Daoy (cell line): ENCODE measurements at regions not wholly inside any gene's neighbourhood (a gene's known extent, or its start where the extent isn't known, plus 50 kb on each side); places are given as distances from the start of the nearest gene placed in this dataset.

ENCODE experiments used
- DNase-seq: peaks from one replicate; pipeline ENCODE4 v3.0.0-alpha.2; 2015; ENCODE audit warnings: low read depth

- DNase-seq: peak; percentile 47
Observed at GRCh38 chr16:85471469-85472431, 141.4 kb upstream of the GSE1 start.

- DNase-seq: no peak
Observed at GRCh38 chr16:85472514-85472913, 140.6 kb upstream of the GSE1 start.

- DNase-seq: no peak
Observed at GRCh38 chr16:85473323-85473722, 139.8 kb upstream of the GSE1 start.

GRCh38 chr16:85473909-85474620 is 139.1 kb upstream of the GSE1 start:
- DNase-seq: peak; percentile 30

- DNase-seq: no peak
Observed at GRCh38 chr16:85474621-85475217, 138.4 kb upstream of the GSE1 start.

GRCh38 chr16:85475233-85475632 is 137.9 kb upstream of the GSE1 start:
- no peak for DNase-seq

- no peak for DNase-seq
Observed at GRCh38 chr16:85475691-85476300, 137.3 kb upstream of the GSE1 start.

- DNase-seq: no peak
Observed at GRCh38 chr16:85476389-85476788, 136.7 kb upstream of the GSE1 start.

GRCh38 chr16:85477801-85478363 is 135.2 kb upstream of the GSE1 start:
- DNase-seq: no peak

- no peak for DNase-seq
Observed at GRCh38 chr16:85479972-85480726, 133.0 kb upstream of the GSE1 start.

- DNase-seq: no peak
Observed at GRCh38 chr16:85480727-85481101, 132.4 kb upstream of the GSE1 start.

- no peak for DNase-seq
Observed at GRCh38 chr16:85481206-85481605, 131.9 kb upstream of the GSE1 start.

- DNase-seq: no peak
Observed at GRCh38 chr16:85481738-85482137, 131.4 kb upstream of the GSE1 start.

- no peak for DNase-seq
Observed at GRCh38 chr16:85483424-85483823, 129.7 kb upstream of the GSE1 start.

- DNase-seq: no peak
Observed at GRCh38 chr16:85484347-85485300, 128.5 kb upstream of the GSE1 start.

GRCh38 chr16:85485379-85485778 is 127.7 kb upstream of the GSE1 start:
- DNase-seq: no peak

- DNase-seq: no peak
Observed at GRCh38 chr16:85486256-85486915, 126.7 kb upstream of the GSE1 start.

- no peak for DNase-seq
Observed at GRCh38 chr16:85488414-85488813, 124.7 kb upstream of the GSE1 start.

- DNase-seq: no peak
Observed at GRCh38 chr16:85490407-85491057, 122.6 kb upstream of the GSE1 start.
